COR-L47 (cell line): ENCODE measurements at regions not wholly inside any gene's neighbourhood (a gene's known extent, or its start where the extent isn't known, plus 50 kb on each side); places are given as distances from the start of the nearest gene placed in this dataset.

Experiments
- DNase-seq: peaks from one replicate; lab custom pipeline; 2025; lab: John Stamatoyannopoulos, UW

DNA sequence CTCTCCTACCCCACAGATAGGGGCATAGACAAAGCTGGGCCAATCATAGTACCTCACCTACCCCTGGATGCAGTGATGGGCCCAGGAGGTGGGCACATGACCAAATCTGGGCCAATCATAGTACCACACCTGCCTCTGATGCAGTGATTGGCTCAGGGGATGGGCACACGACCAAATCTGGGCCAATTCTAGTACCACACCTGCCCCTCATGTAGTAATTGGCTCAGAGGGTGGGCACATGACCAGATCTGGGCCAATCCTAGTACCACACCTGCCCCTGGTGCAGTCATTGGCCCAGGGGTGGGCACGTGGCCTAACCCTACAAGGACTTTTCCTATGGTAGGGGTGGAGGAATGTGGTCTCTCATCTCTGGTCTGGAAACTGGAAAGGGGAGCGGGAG lies 56.9 kb upstream of the MEF2A start:
- no peak for DNase-seq

DNA sequence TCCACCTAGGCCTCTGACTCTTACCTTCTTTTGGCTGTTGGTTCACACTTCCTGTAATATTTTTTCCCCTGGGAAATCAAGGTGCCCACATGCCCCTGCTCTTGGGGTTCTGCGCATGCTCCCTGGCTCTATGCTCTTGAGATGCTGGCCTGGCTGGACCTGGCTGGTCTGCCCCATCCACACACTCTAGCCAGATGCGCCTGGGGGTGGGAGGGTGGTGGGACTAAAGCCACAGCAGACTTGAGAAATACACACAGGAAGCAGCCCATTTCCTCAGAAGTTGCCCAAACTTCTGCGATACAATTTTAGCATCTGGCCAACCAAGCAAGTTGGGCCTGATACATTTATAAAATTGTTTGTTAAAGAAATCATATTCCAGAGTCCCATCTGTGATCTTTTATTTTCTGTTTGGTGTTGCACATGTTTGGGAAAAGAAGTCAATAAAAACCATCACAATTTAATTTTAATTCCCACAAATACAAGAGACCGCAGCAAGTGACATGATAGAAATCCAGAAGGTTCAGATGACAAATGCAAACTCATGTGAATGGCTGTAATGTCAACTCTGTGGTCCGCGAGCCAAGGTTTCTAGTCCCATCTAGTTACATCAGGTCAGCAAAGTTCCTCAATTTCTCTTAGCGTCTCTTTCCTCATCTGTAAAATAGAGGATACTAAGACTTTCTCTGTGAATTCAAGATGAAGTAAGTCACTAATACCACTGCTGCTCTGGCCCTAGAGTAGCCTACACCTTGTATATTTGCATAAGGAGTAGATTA lies 55.9 kb upstream of the MEF2A start:
- no peak for DNase-seq

DNA sequence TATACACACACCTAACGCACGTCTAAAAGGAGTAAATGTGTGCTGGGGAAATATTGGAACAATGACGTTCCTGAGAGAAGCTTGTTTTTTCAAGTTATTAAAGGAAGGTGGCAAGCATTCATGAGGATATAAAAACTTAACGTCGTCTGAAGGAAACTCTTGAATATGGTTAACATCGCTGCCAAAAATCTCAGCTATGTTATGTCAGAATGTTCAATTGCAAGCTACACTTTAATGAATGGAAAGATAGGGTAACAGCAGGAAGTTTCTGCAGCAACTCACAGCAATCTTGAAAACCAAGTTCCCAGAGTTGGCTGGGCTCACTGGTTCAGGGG lies 54.3 kb upstream of the MEF2A start:
- DNase-seq, result no peak

DNA sequence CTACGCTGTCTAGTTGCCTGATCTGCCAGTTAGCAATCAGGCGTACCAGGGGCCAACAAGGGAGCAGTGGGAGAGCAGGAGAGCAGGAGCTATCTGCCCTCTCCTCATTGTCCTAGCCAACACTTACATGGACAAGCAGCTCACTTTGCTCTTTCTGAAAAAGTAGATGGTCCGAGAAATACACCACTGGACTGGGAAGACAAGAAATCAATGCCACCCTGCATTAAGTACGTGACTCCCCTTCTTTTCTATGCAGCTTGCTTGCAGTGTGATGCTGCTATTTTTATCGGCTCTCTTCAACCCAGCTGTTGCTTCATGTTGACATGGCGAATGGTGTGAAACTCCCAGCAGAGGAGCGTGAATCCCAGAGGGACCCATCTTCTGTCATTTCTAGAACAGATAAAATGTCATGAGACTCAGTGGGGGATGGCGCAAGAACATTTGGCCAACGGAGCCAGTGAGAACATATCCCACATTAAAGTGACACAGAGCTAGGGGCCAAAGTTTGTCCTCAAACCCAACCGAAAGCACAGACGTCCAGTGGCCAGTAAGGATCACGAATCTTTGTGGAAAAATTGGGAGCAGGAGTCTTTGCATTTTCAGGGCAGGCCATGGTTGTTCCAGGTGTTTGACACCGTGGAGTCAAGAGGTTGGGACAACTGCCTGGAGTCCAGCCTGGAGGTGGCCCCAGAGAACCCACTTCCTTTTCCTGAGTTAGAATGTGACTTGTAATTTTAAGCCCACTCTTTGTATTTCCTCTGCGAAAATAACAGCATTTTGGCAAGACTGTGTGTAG lies 53.7 kb upstream of the MEF2A start:
- DNase-seq, result no peak

DNA sequence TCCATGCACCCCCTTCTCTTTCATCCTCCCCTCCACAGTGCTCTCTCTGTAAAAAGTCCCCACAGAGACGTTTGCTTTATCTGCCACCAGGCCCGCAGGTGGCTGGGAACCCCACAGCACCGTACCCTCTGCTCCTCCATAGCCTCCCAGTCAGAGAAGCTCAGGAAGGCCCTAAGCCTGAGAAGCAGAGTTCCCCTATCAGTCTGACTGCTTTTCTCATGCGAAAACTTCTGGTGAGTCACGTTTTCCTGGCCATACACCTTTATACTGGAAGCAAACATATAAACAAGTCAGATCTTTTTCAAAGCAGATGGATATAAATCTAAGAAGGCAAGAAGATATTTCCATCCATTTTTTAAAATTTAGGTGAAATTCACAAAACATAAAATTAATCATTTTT lies 51.5 kb upstream of the MEF2A start:
- no peak for DNase-seq
